DOHH2 (cell line): ENCODE measurements at regions not wholly inside any gene's neighbourhood (a gene's known extent, or its start where the extent isn't known, plus 50 kb on each side); places are given as distances from the start of the nearest gene placed in this dataset.

ENCODE experiments used
- H3F3A ChIP-seq: fragments of 200-600 bp; sonication (generic), shearing (Covaris generic); 2 replicates; pipeline ENCODE4 v1.6.0; 2016; ENCODE audit warnings: antibody characterized with exemption, mild to moderate bottlenecking; ENCODE audit not compliant: control insufficient read depth, insufficient read depth
- H3K27ac ChIP-seq: fragments of 200-600 bp; sonication (generic); 2 replicates; pipeline ENCODE4 v1.5.1; 2014; ENCODE audit warnings: low read depth, mild to moderate bottlenecking, low read length, moderate library complexity
- H3K27me3 ChIP-seq: fragments of 200-600 bp; sonication (generic); 2 replicates; pipeline ENCODE4 v1.6.1; 2014; ENCODE audit warnings: mild to moderate bottlenecking, low read length, mixed read lengths; ENCODE audit not compliant: control insufficient read depth
- H3K36me3 ChIP-seq: fragments of 200-600 bp; sonication (generic); 2 replicates; pipeline ENCODE4 v1.6.1; 2014; ENCODE audit warnings: mild to moderate bottlenecking, low read length, moderate library complexity, mixed read lengths; ENCODE audit not compliant: control insufficient read depth
- H3K4me1 ChIP-seq: fragments of 200-600 bp; sonication (generic); 2 replicates; pipeline ENCODE4 v1.6.1; 2014; ENCODE audit warnings: mild to moderate bottlenecking, low read length, mixed read lengths; ENCODE audit not compliant: control insufficient read depth
- H3K4me2 ChIP-seq: fragments of 200-600 bp; sonication (generic); 2 replicates; pipeline ENCODE4 v1.6.0; 2014; ENCODE audit warnings: mild to moderate bottlenecking, low read length, moderate library complexity
- H3K4me3 ChIP-seq: fragments of 200-600 bp; sonication (generic); 2 replicates; pipeline ENCODE4 v1.5.1; 2014; ENCODE audit warnings: mild to moderate bottlenecking, low read length, mixed read lengths
- H3K79me2 ChIP-seq: fragments of 200-600 bp; sonication (generic); 2 replicates; pipeline ENCODE4 v1.6.1; 2014; ENCODE audit warnings: mild to moderate bottlenecking, low read length, mixed read lengths; ENCODE audit not compliant: control insufficient read depth
- H3K9me2 ChIP-seq: fragments of 200-600 bp; sonication (generic); replicated peaks from 2 replicates; pipeline ENCODE4 v1.6.1; 2014; ENCODE audit warnings: mild to moderate bottlenecking, low read length, mixed read lengths; ENCODE audit not compliant: control insufficient read depth
- H3K9me3 ChIP-seq: fragments of 200-600 bp; sonication (generic); 2 replicates; pipeline ENCODE4 v1.6.1; 2014; ENCODE audit warnings: antibody characterized with exemption, low read length, mixed read lengths; ENCODE audit not compliant: control insufficient read depth, insufficient read depth
- H4K20me1 ChIP-seq: fragments of 200-600 bp; sonication (generic); 2 replicates; pipeline ENCODE4 v1.6.0; 2014; ENCODE audit warnings: low read depth, mild to moderate bottlenecking, antibody characterized with exemption, low read length, moderate library complexity; ENCODE audit not compliant: control insufficient read depth, insufficient read depth
- EZH2phosphoT487 ChIP-seq: fragments of 200-600 bp; sonication (generic); IDR thresholded peaks from 2 replicates; pipeline ENCODE4 v1.6.1; 2017; ENCODE audit warnings: borderline replicate concordance, mild to moderate bottlenecking, antibody characterized with exemption, low read length, moderate library complexity, mixed read lengths
- TF ChIP-seq, protein P1 (sequence below): fragments of 200-600 bp; sonication (generic); IDR thresholded peaks from one replicate; pipeline ENCODE4 v1.5.1; 2014; ENCODE audit warnings: antibody characterized with exemption, mild to moderate bottlenecking, low read depth, low read length; ENCODE audit not compliant: poor library complexity, severe bottlenecking

GRCh38 chr18:1861473-1861872 is 709.8 kb downstream of the METTL4 start:
- peaks cover 9% of the 10 kb centered on the region; the same call in 1 of the 2 replicates for H3K9me3 ChIP-seq
- no peaks in the 10 kb centered on the region for H3K36me3 ChIP-seq
- no peak overlapping the region for H3K4me2 ChIP-seq
- H3F3A ChIP-seq = no peaks in the 10 kb centered on the region
- H3K4me1 ChIP-seq = no peaks in the 10 kb centered on the region
- no peak overlapping the region for H3K27ac ChIP-seq
- H3K79me2 ChIP-seq = no peaks in the 10 kb centered on the region
- no peak for TF ChIP-seq EZH2phosphoT487
- TF ChIP-seq, protein P1, sequence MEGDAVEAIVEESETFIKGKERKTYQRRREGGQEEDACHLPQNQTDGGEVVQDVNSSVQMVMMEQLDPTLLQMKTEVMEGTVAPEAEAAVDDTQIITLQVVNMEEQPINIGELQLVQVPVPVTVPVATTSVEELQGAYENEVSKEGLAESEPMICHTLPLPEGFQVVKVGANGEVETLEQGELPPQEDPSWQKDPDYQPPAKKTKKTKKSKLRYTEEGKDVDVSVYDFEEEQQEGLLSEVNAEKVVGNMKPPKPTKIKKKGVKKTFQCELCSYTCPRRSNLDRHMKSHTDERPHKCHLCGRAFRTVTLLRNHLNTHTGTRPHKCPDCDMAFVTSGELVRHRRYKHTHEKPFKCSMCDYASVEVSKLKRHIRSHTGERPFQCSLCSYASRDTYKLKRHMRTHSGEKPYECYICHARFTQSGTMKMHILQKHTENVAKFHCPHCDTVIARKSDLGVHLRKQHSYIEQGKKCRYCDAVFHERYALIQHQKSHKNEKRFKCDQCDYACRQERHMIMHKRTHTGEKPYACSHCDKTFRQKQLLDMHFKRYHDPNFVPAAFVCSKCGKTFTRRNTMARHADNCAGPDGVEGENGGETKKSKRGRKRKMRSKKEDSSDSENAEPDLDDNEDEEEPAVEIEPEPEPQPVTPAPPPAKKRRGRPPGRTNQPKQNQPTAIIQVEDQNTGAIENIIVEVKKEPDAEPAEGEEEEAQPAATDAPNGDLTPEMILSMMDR = no peak
- H4K20me1 ChIP-seq = no peaks in the 10 kb centered on the region
- no peaks in the 10 kb centered on the region for H3K9me2 ChIP-seq
- H3K27me3 ChIP-seq = no peaks in the 10 kb centered on the region
- H3K4me3 ChIP-seq = no peak overlapping the region

- TF ChIP-seq, protein P1 = no peak
- no peak for TF ChIP-seq EZH2phosphoT487
- Histone ChIP-seq H3K9me3 (peaks cover 9% of the 10 kb centered on the region; the same call in 1 of the 2 replicates), H3F3A (no peaks in the 10 kb centered on the region), H3K27ac (no peak overlapping the region), H4K20me1 (no peaks in the 10 kb centered on the region), H3K4me2 (no peak overlapping the region), H3K79me2 (no peaks in the 10 kb centered on the region), H3K4me3 (no peak overlapping the region), H3K9me2 (no peaks in the 10 kb centered on the region), H3K27me3 (no peaks in the 10 kb centered on the region), H3K36me3 (no peaks in the 10 kb centered on the region), H3K4me1 (no peaks in the 10 kb centered on the region)
Measured at GRCh38 chr18:1865869-1866268, 705.4 kb downstream of the METTL4 start.

- H3K36me3 ChIP-seq = no peaks in the 10 kb centered on the region
- H3K79me2 ChIP-seq = no peaks in the 10 kb centered on the region
- H3K4me3 ChIP-seq = no peak overlapping the region
- H3K27ac ChIP-seq = no peak overlapping the region
- no peaks in the 10 kb centered on the region for H3F3A ChIP-seq
- no peaks in the 10 kb centered on the region for H3K27me3 ChIP-seq
- TF ChIP-seq, protein P1 = no peak
- TF ChIP-seq EZH2phosphoT487 = no peak
- no peaks in the 10 kb centered on the region for H3K9me2 ChIP-seq
- H3K4me2 ChIP-seq = no peak overlapping the region
- H4K20me1 ChIP-seq = no peaks in the 10 kb centered on the region
- no peaks in the 10 kb centered on the region for H3K4me1 ChIP-seq
- no peaks in the 10 kb centered on the region for H3K9me3 ChIP-seq
Measured at GRCh38 chr18:1872274-1872673, 699.0 kb downstream of the METTL4 start.
